Coronary artery (tissue), 2 donors: ENCODE measurements at regions not wholly inside any gene's neighbourhood (a gene's known extent, or its start where the extent isn't known, plus 50 kb on each side); places are given as distances from the start of the nearest gene placed in this dataset.

Experiments
- DNase-seq: peaks from one replicate; pipeline ENCODE4 v3.0.0-alpha.2; 2017; ENCODE audit warnings: low spot score
- H3K27ac ChIP-seq, 2 donors: fragments of 200-600 bp; sonication (generic); one replicate each; pipeline ENCODE4 v1.5.1; 2016 to 2019
- H3K4me3 ChIP-seq: fragments of 200-600 bp; sonication (generic); 2 replicates; pipeline ENCODE4 v1.5.1; 2016; ENCODE audit warnings: mild to moderate bottlenecking, moderate library complexity
- TF ChIP-seq, protein P1 (sequence below): fragments of 200-600 bp; sonication (generic); IDR thresholded peaks from one replicate; pipeline ENCODE4 v1.5.1; 2019; ENCODE audit warnings: antibody characterized with exemption

DNA sequence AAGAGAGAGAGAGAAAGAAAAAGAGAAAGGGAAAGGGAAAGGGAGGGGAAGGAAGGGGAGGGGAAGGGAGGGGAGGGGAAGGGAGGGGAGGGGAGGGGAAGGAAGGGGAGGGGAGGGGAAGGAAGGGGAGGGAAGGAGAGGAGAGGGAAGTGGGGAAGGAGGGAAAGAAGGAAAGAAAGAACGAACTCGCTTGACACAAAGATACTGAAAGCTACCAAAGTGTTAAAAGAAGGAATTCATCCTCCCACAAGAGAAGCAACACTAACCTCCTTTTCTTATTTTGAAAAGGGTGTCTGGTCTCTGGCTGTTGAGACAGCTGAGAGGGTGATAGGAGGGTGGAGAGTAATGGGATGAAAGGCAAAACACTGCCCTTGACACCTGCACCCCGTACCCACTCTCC, 172.6 kb downstream of the SHANK2 start:
- Histone ChIP-seq H3K4me3 (no peak overlapping the region), H3K27ac (no peak overlapping the region)
- DNase-seq = no peak
- TF ChIP-seq, protein P1, sequence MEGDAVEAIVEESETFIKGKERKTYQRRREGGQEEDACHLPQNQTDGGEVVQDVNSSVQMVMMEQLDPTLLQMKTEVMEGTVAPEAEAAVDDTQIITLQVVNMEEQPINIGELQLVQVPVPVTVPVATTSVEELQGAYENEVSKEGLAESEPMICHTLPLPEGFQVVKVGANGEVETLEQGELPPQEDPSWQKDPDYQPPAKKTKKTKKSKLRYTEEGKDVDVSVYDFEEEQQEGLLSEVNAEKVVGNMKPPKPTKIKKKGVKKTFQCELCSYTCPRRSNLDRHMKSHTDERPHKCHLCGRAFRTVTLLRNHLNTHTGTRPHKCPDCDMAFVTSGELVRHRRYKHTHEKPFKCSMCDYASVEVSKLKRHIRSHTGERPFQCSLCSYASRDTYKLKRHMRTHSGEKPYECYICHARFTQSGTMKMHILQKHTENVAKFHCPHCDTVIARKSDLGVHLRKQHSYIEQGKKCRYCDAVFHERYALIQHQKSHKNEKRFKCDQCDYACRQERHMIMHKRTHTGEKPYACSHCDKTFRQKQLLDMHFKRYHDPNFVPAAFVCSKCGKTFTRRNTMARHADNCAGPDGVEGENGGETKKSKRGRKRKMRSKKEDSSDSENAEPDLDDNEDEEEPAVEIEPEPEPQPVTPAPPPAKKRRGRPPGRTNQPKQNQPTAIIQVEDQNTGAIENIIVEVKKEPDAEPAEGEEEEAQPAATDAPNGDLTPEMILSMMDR = no peak

DNA sequence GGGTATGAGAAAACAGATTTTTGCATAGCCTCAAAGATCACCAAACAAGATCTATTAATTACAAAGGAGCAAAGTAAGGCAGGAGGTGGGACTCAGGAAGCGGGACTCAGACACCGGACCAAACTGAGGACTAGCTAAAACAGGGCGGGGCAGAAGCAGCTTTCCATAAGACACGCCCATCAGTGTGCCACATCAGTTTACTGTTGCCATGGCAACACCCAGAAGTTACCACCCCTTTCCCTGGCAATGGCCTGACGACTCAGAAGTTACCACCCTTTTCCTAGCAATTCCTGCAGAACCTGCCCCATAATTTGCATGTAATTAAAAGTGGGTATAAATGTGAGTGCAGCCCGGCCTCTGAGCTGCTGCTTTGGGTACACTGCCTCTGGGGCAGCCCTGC, 173.9 kb downstream of the SHANK2 start:
- DNase-seq = no peak

DNA sequence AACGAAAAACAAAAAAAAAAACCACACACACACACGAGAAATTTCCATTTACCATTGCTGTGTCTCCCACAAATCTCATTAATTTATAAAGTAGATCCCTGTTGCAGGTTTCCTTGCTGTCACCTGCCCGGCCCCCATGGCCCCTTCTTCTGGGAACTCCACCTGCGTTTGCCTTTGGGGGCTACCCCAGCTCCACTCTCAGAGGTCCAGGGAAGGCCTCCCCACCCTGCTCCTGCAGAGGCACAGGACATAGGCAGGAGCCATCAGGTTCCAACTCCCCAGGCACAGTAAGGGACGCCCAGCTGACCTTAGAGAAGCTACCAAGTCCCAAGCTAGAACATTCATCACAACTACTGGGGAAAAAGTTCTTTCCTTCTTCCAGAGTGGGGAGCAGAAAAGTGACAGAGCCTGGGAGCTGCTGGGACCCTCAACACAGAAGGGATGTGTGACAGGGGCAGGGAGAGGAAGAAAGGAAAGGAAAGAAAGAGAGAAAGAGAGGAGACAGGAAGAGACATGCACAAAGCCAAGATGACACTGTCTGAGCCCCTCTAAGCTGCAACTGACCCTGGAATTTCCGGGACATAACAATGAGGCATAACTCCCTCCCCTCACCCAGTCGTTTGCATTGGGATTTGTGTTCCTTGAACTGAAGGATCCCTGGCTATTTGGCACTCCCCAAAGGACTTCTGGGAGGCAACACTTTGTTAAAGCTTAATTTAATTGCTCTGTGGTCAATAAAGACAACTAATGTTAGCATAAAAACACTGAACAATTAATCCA, 175.7 kb downstream of the SHANK2 start:
- no peak overlapping the region for H3K27ac ChIP-seq
- H3K4me3 ChIP-seq = no peak overlapping the region
- TF ChIP-seq, protein P1 = no peak
- no peak for DNase-seq

More for the DNA sequence above, 173.9 kb downstream of the SHANK2 start:
- H3K4me3 ChIP-seq = no peak overlapping the region
- H3K27ac ChIP-seq = no peak overlapping the region
- TF ChIP-seq, protein P1 = no peak

DNA sequence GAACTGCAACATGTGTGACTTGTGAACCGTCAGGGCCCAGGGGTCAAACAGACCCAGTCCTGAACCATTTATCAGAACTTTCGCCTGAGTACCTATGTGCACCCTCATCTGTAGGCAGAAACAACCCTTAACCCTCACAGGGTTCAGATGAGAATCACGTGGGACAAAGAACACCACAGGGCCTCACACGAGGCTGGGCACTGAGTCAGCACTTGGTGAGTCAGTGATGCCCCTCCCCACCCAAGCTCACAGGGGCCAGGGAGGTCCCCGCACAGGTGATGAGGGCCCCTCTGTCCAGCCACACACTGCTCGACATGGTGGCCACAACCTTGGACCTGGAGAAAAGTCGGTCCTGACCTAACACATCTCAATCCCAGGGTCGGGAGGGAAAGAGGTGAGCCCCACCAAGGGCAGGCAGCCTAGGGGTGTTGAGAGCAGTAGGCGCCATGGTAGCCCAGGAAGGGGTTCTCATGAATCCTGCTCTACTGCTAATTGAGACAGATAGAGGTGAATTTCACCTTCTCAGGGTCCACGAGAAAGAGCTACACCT, 176.4 kb downstream of the SHANK2 start:
- DNase-seq = no peak
- TF ChIP-seq, protein P1 = no peak
- Histone ChIP-seq H3K27ac (no peak overlapping the region), H3K4me3 (no peak overlapping the region)

DNA sequence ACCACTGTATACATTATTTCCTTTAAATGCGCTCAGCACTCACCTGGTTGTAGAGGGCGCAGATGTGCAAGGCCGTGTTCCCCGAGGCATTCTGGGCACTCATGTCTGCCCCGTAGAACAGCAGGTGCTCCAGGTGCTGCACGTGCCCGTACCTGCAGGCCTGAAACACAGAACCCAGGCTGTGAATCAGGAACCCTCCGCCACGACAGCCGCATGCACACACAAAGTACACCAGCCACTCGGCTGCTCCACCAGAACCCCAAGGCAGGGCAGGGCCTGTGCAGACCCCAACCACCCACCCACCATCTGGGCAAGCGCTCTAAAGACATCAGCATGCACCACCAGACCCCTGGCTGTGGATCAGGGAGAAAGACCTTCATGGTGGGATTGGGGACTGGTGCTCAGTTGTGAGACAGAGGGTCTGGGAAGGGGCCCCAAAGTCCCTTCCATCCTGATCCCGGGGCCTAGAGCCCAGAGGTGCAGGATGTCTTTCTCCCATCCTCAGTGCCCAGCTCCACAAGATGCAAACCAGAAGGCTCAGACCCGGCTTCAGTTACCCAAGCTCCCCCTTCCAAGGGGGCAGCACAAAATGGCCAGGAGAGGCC, 177.2 kb downstream of the SHANK2 start:
- H3K27ac ChIP-seq = no peak overlapping the region
- TF ChIP-seq, protein P1 = no peak
- H3K4me3 ChIP-seq = no peak overlapping the region
- DNase-seq = no peak

DNA sequence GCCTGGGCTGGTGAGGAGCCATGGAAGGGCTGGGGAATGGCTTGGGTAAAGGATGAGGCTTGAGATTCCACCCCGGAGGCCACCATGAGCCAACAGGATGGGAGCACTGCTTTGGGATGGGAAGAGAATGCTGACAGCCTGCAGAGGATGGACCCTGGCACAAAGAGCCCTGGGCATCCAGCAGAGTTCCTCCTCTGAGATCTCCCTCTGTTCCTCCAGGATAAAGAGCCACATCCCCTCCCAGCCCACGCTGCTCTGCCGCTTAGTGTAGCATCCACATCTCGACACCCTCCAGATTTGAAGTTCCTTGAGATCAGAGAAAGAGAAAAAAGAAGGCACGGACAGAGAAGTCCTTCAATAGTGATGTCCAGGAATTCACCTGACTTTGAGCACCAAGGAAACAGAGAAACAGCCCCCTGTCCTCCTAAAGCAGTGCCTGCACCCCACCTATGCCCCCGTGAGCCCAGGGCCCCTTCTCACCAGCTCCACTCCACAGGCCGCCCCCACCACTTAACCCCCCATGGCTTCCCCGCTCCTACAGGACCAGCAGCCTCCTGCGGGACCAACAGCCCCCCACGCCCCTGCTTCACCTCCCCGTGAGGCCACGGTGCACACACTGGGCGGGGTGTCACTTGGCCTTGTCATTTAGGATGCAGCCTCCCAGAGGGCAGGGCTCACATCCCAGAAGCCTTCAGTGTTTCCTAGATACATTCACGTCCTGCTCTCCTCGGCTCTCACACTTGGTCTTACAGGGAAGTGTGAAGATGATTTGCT, 180.5 kb downstream of the SHANK2 start:
- TF ChIP-seq, protein P1 = no peak
- no peak for DNase-seq
- Histone ChIP-seq H3K4me3 (no peak overlapping the region), H3K27ac (no peak overlapping the region)
